ENCODE measurements at regions not wholly inside any gene's neighbourhood (a gene's known extent, or its start where the extent isn't known, plus 50 kb on each side); places are given as distances from the start of the nearest gene placed in this dataset.

- ChIA-PET CTCF (ENCODE audit: partially characterized antibody) (interaction anchor here (0.6 to 1.5 kb wide), 4 partner anchors 11 to 349 kb away, joined by 3 to 4 read pairs (median 3); no protein-coding TSS in a partner anchor), POLR2A (ENCODE audit: partially characterized antibody) (no interaction called here)
- no peak for TF ChIP-seq USF2 (IDR thresholded peaks at IDR 0.05; ENCODE audit: low read length)
- TF ChIP-seq SP2 (IDR thresholded peaks at IDR 0.05; ENCODE audit: low read length), result no peak
- no peak for TF ChIP-seq POLR2AphosphoS5 (IDR thresholded peaks at IDR 0.05; ENCODE audit: low read depth, low read length)
- TF ChIP-seq CBX5 (IDR thresholded peaks at IDR 0.05; ENCODE audit: low read depth, low read length), result no peak
- TF ChIP-seq HDAC6 (IDR thresholded peaks at IDR 0.05; ENCODE audit: low read depth, low read length), result no peak
- TF ChIP-seq CTBP2 (IDR thresholded peaks at IDR 0.05; ENCODE audit: borderline replicate concordance, insufficient read depth, insufficient read length, low read length), result no peak
- no peak for TF ChIP-seq SUZ12 (IDR thresholded peaks at IDR 0.05; ENCODE audit: low read length)
- TF ChIP-seq KDM1A (IDR thresholded peaks at IDR 0.05; ENCODE audit: borderline replicate concordance, low read length), result no peak
- TF ChIP-seq CREB1 (IDR thresholded peaks at IDR 0.05), result no peak
- no peak for TF ChIP-seq SP4 (IDR thresholded peaks at IDR 0.05; ENCODE audit: low read length)
- no peak for TF ChIP-seq MAX (IDR thresholded peaks at IDR 0.05)
- TF ChIP-seq BACH1 (IDR thresholded peaks at IDR 0.05; ENCODE audit: low read length), result no peak
- no peak for TF ChIP-seq KDM4A (IDR thresholded peaks at IDR 0.05; ENCODE audit: low read depth, low read length, severe bottlenecking)
- no peak for TF ChIP-seq TEAD4 (IDR thresholded peaks at IDR 0.05; ENCODE audit: low read depth, low read length)
- FAIRE-seq (no peak), DNase-seq (ENCODE audit: low read depth in 1 of 2, low spot score in 2 of 2) (no peak)
- Histone ChIP-seq H3K23ac (ENCODE audit: insufficient read length) (no peak overlapping the region), H3K36me3 (ENCODE audit: control insufficient read depth in 2 of 4, insufficient read depth in 4 of 4, low read length in 3 of 4) (no peaks in the 10 kb centered on the region), H3K14ac (ENCODE audit: insufficient read length) (no peak overlapping the region), H3K79me2 (ENCODE audit: control insufficient read depth in 1 of 2, insufficient read depth in 2 of 2, low read length in 2 of 2) (no peaks in the 10 kb centered on the region), H3K4me3 (ENCODE audit: extremely low read depth in 1 of 4, insufficient read depth in 2 of 4, low read depth in 3 of 4, low read length in 4 of 4) (no peak overlapping the region), H2BK5ac (ENCODE audit: low read depth, low read length) (no peak overlapping the region), H2AK5ac (ENCODE audit: low read depth, low read length) (no peak overlapping the region), H3K9ac (replicated peaks in 1 of 4; ENCODE audit: extremely low read depth in 1 of 4, low read depth in 3 of 4, low read length in 3 of 4) (no peak overlapping the region), H3K27me3 (replicated peaks in 1 of 4; ENCODE audit: control insufficient read depth in 3 of 4, extremely low read depth in 1 of 4, insufficient read depth in 3 of 4, low read length in 3 of 4) (no peaks in the 10 kb centered on the region; a peak in 1 of 7 replicates), H4K20me1 (replicated peaks in 1 of 2; ENCODE audit: control insufficient read depth in 1 of 2, insufficient read depth in 2 of 2, low read length in 2 of 2) (no peaks in the 10 kb centered on the region), H4K91ac (replicated peaks; ENCODE audit: insufficient read length, low read length) (no peak overlapping the region), H2BK20ac (ENCODE audit: low read length) (no peak overlapping the region), H4K5ac (ENCODE audit: insufficient read length, low read depth, low read length) (no peak overlapping the region), H4K8ac (ENCODE audit: extremely low read depth, insufficient read depth, low read length) (no peak overlapping the region), H3K23me2 (ENCODE audit: low read depth, low read length) (no peaks in the 10 kb centered on the region), H2BK120ac (replicated peaks; ENCODE audit: low read depth, low read length) (no peak overlapping the region), H2AFZ (ENCODE audit: low read length) (no peak overlapping the region), H3K4me1 (replicated peaks in 1 of 4; ENCODE audit: control insufficient read depth in 3 of 4, insufficient read depth in 4 of 4, low read length in 3 of 4) (no peaks in the 10 kb centered on the region), H3K4ac (replicated peaks; ENCODE audit: insufficient read length, low read depth, low read length) (no peak overlapping the region), H3K18ac (ENCODE audit: extremely low read depth, low read length) (no peak overlapping the region), H3K9me3 (ENCODE audit: insufficient read depth in 2 of 2, low read depth in 1 of 2, low read length in 1 of 2) (no peaks in the 10 kb centered on the region), H3K27ac (ENCODE audit: low read depth, low read length) (no peak overlapping the region), H2BK12ac (ENCODE audit: low read depth, low read length) (no peak overlapping the region), H3K56ac (replicated peaks; ENCODE audit: insufficient read length, low read depth, low read length) (no peak overlapping the region), H3K79me1 (ENCODE audit: low read depth, low read length) (no peaks in the 10 kb centered on the region), H3K4me2 (ENCODE audit: insufficient read depth in 1 of 2, low read depth in 2 of 2, low read length in 2 of 2) (no peak overlapping the region), H2BK15ac (ENCODE audit: low read length) (no peak overlapping the region)
- WGBS, 2 experiments (ENCODE audit: extremely low coverage in 1 of 2, insufficient coverage in 1 of 2, insufficient read length in 1 of 2, insufficient replicate concordance in 2 of 2, low coverage in 1 of 2, low lambda C conversion rate in 2 of 2, missing lambda C conversion rate in 1 of 2), result 94% methylated on average over 5 of the region's 5 CpGs; no CpG with 5 or more reads in 1 of the 2 experiments
Measured at GRCh38 chr5:30921388-30921787, 272.1 kb upstream of the CDH6 start.

Measured in H1 (cell line).